ENCODE measurements at regions not wholly inside any gene's neighbourhood (a gene's known extent, or its start where the extent isn't known, plus 50 kb on each side); places are given as distances from the start of the nearest gene placed in this dataset.

- Histone ChIP-seq H3K9me3 (no peaks in the 10 kb centered on the region), H3K36me3 (no peaks in the 10 kb centered on the region), H3K27me3 (no peaks in the 10 kb centered on the region), H3K27ac (no peak overlapping the region), H3K4me3 (no peak overlapping the region), H3K4me1 (no peaks in the 10 kb centered on the region)
- intact Hi-C loops (cut with DNase I; ENCODE audit: low total_unique reads), result no loop called here
- no peak for TF ChIP-seq CTCF (IDR thresholded peaks at IDR 0.05)
- DNase-seq (ENCODE audit: low spot score in 2 of 2), result no peak
These were observed 608.7 kb downstream of the SOX6 start for GRCh38 chr11:15747671-15748070.

- no peak for TF ChIP-seq CTCF (IDR thresholded peaks at IDR 0.05)
- TF ChIP-seq POLR2AphosphoS5 (IDR thresholded peaks at IDR 0.05), result no peak
- TF ChIP-seq POLR2A (IDR thresholded peaks at IDR 0.05), result no peak
- intact Hi-C loops (cut with DNase I; ENCODE audit: low total_unique reads), result no loop called here
- H3K27ac ChIP-seq, result no peak overlapping the region
- H3K9me3 ChIP-seq, result no peaks in the 10 kb centered on the region
- H3K4me3 ChIP-seq, result no peak overlapping the region
- no peaks in the 10 kb centered on the region for H3K36me3 ChIP-seq
- DNase-seq (ENCODE audit: low spot score in 2 of 2), result no peak
- no peaks in the 10 kb centered on the region for H3K27me3 ChIP-seq
- H3K4me1 ChIP-seq, result no peaks in the 10 kb centered on the region
These were observed 608.2 kb downstream of the SOX6 start for GRCh38 chr11:15748132-15748531.

- H3K27ac ChIP-seq, result no peak overlapping the region
- TF ChIP-seq POLR2AphosphoS5 (IDR thresholded peaks at IDR 0.05), result no peak
- no peak for TF ChIP-seq CTCF (IDR thresholded peaks at IDR 0.05)
- no peak for DNase-seq (ENCODE audit: low spot score in 2 of 2)
- H3K27me3 ChIP-seq, result no peaks in the 10 kb centered on the region
- H3K4me3 ChIP-seq, result no peak overlapping the region
- H3K36me3 ChIP-seq, result no peaks in the 10 kb centered on the region
- H3K9me3 ChIP-seq, result no peaks in the 10 kb centered on the region
- no peaks in the 10 kb centered on the region for H3K4me1 ChIP-seq
- intact Hi-C loops (cut with DNase I; ENCODE audit: low total_unique reads), result no loop called here
These were observed 607.6 kb downstream of the SOX6 start for GRCh38 chr11:15748741-15749140.

- no peak for TF ChIP-seq POLR2AphosphoS5 (IDR thresholded peaks at IDR 0.05)
- TF ChIP-seq POLR2A (IDR thresholded peaks at IDR 0.05), result no peak
- TF ChIP-seq CTCF (IDR thresholded peaks at IDR 0.05), result no peak
- Histone ChIP-seq H3K4me3 (no peak overlapping the region), H3K27me3 (no peaks in the 10 kb centered on the region), H3K4me1 (no peaks in the 10 kb centered on the region), H3K9me3 (no peaks in the 10 kb centered on the region), H3K27ac (no peak overlapping the region), H3K36me3 (no peaks in the 10 kb centered on the region)
- DNase-seq (ENCODE audit: low spot score in 2 of 2), result no peak
- intact Hi-C loops (cut with DNase I; ENCODE audit: low total_unique reads), result no loop called here
These were observed 605.6 kb downstream of the SOX6 start for GRCh38 chr11:15750535-15751308.

- H3K9me3 ChIP-seq, result no peaks in the 10 kb centered on the region
- DNase-seq (ENCODE audit: low spot score in 2 of 2), result no peak
- no peaks in the 10 kb centered on the region for H3K36me3 ChIP-seq
- TF ChIP-seq CTCF (IDR thresholded peaks at IDR 0.05) (no peak), POLR2A (IDR thresholded peaks at IDR 0.05) (no peak), POLR2AphosphoS5 (IDR thresholded peaks at IDR 0.05) (no peak)
- H3K27me3 ChIP-seq, result no peaks in the 10 kb centered on the region
- intact Hi-C loops (cut with DNase I; ENCODE audit: low total_unique reads), result no loop called here
- no peak overlapping the region for H3K27ac ChIP-seq
- no peaks in the 10 kb centered on the region for H3K4me1 ChIP-seq
- H3K4me3 ChIP-seq, result no peak overlapping the region
These were observed 602.1 kb downstream of the SOX6 start for GRCh38 chr11:15754221-15754620.

All from breast epithelium (tissue), 4 donors.